Gastrocnemius medialis (tissue), 4 donors: ENCODE measurements at regions not wholly inside any gene's neighbourhood (a gene's known extent, or its start where the extent isn't known, plus 50 kb on each side); places are given as distances from the start of the nearest gene placed in this dataset.

Source experiments
- POLR2A ChIP-seq, 2 donors: fragments of 450-650 bp; IDR thresholded peaks; one replicate each; pipeline ENCODE4 v1.6.1; 2017; ENCODE audit warnings: antibody characterized with exemption in 2 of 2, mild to moderate bottlenecking in 2 of 2, moderate library complexity in 2 of 2
- TF ChIP-seq, protein P1 (sequence below), 5 experiments: fragments of 450-650 bp in 3 of 5; fragments of 200-600 bp in 2 of 5; sonication (generic) in 2 of 5; IDR thresholded peaks in 4 of 5; conservative IDR thresholded peaks in 1 of 5; 1 replicate in 4 of 5; 2 replicates in 1 of 5; pipeline ENCODE4 v1.5.1; 2016 to 2019; ENCODE audit warnings: antibody characterized with exemption in 5 of 5, mild to moderate bottlenecking in 3 of 5, moderate library complexity in 3 of 5

DNA sequence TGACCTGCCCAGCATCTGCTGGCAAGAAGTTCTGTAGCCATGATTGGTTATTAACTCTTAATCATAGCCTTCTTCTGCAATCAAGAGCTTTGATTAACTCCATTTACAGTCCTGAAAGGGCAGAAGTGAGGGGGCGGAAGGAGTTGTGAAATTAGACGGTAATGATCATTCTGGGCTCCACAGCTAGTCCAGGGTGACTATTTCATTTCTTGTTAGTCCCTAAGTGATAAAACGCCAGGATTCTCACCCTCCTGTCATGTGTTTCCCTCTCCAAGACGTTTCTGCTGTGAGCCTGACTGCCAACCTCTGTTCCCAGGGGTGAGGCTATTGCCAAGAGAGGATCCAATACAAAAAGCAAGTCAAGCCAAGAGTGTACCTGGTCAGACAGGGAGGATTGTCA, 155.9 kb upstream of the IPO5 start:
- TF ChIP-seq POLR2A (IDR thresholded peaks at IDR 0.05): no peak
- TF ChIP-seq, protein P1, sequence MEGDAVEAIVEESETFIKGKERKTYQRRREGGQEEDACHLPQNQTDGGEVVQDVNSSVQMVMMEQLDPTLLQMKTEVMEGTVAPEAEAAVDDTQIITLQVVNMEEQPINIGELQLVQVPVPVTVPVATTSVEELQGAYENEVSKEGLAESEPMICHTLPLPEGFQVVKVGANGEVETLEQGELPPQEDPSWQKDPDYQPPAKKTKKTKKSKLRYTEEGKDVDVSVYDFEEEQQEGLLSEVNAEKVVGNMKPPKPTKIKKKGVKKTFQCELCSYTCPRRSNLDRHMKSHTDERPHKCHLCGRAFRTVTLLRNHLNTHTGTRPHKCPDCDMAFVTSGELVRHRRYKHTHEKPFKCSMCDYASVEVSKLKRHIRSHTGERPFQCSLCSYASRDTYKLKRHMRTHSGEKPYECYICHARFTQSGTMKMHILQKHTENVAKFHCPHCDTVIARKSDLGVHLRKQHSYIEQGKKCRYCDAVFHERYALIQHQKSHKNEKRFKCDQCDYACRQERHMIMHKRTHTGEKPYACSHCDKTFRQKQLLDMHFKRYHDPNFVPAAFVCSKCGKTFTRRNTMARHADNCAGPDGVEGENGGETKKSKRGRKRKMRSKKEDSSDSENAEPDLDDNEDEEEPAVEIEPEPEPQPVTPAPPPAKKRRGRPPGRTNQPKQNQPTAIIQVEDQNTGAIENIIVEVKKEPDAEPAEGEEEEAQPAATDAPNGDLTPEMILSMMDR (IDR thresholded peaks at IDR 0.05 in 4 of 5, conservative IDR thresholded peaks at IDR 0.05 in 1 of 5): no peak
